Epithelial cell of prostate (primary cell): ENCODE measurements at regions not wholly inside any gene's neighbourhood (a gene's known extent, or its start where the extent isn't known, plus 50 kb on each side); places are given as distances from the start of the nearest gene placed in this dataset.

Experiments used
- DNase-seq: peaks from one replicate; pipeline ENCODE4 v3.0.0-alpha.2; 2011; ENCODE audit warnings: low read depth, low spot score
- H3K27ac ChIP-seq: fragments of 450-650 bp; 2 replicates; pipeline ENCODE4 v1.5.1; 2017; ENCODE audit warnings: mild to moderate bottlenecking

DNA sequence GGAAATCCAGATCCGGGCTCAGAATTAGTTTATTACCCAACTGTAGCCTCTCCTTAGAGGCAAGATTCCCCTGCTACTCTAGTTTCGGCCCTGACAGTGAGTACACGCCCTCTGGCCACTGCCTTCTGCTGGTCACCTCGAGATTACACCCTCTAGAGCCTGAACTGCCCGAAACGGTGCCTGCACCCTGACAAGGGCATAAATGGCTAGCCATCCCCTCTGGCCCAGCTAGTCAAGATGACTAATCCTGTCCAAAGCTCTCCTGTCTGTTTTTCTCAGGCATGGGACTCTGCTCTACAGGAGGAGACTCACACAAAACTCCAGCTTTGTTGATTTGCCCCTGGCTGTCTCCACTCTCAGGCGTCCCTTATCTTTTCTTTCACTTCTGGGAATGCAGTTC, 150.5 kb upstream of the UBE2E2 start:
- no peak overlapping the region for H3K27ac ChIP-seq
- no peak for DNase-seq

DNA sequence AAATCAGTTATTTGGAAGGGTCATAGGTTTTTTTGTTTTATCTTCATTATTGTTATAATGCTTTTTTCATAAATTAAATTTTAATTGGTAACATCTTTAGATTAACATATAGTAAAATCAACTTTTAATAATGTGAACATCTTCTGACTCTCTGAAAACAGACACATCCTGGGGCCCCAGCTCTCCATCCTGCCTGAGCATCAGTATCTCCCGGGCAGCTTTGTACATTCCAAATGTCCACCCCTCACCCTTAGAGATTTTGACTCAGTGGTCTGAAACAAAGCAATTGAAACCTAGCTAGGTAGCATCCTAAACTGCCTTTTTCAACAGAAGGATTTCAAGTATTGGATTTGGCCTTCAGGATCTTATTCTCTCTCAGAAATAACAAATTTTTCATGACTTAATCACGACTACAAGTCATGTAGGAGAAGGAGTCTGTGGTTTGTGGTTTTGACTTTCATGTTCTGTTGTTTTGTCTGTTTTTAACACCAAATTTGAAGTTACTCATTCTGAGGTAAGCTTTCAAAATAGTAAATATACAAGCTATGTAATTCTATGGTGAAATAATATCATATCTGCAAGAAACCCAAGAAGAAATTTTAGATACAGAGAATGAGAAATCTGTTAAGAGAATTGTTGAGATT, 147.3 kb upstream of the UBE2E2 start:
- DNase-seq, result no peak
- no peak overlapping the region for H3K27ac ChIP-seq

DNA sequence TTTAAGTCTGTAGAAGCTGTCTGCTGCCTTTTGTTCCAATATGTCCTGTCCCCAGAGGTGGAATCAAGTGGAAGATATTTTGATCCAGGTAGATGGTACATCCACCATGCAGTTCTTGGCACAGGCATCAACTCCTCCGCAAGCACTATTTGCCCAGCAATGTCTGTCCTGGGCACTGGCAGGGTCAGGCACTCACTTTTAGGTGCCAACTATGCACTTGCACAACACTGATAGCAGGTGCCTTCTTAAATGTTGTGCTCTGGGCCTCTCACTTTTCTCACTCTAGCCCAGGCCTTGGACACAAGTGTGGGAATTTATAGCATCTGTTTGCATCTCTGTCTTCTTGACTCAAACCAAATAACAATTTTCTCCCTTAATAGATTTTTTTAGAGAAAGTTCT, 140.5 kb upstream of the UBE2E2 start:
- H3K27ac ChIP-seq, result no peak overlapping the region
- DNase-seq, result no peak

DNA sequence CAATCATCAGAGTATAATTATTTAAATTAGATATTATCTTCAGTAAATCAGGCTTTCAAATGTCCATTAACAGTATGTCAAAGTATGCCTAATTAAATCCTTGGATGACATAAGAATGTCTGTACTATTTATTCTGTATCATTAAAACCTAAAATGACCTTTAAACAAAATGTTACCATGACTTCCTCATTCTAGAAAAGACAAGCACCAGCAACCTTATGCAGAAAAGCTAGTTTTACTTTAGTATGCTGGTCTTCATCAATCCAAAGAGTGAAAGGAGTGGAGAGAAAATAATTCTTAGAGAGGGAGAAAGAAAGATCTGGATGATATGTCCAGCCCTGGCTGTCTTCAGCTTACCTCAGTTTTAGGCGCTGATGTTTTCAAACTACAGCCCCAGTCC, 140.1 kb upstream of the UBE2E2 start:
- DNase-seq, result no peak
- no peak overlapping the region for H3K27ac ChIP-seq

DNA sequence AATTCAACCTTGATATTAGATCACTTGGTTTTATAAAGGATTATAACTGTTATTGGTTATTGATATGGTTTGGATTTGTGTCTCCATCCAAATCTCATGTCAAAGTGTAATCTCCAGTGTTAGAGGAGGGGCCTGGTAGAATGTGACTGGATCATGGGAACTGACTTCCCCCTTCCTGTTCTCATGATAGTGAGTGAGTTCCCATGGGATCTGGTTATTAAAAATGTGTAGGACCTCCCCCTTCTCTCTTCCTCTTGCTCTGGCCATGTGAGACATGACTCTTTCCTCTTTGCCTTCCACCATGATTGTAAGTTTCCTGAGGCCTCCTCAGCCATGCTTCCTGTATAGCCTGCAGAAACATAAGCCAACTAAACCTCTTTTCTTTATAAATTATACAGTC, 136.0 kb upstream of the UBE2E2 start:
- no peak overlapping the region for H3K27ac ChIP-seq
- DNase-seq, result no peak

DNA sequence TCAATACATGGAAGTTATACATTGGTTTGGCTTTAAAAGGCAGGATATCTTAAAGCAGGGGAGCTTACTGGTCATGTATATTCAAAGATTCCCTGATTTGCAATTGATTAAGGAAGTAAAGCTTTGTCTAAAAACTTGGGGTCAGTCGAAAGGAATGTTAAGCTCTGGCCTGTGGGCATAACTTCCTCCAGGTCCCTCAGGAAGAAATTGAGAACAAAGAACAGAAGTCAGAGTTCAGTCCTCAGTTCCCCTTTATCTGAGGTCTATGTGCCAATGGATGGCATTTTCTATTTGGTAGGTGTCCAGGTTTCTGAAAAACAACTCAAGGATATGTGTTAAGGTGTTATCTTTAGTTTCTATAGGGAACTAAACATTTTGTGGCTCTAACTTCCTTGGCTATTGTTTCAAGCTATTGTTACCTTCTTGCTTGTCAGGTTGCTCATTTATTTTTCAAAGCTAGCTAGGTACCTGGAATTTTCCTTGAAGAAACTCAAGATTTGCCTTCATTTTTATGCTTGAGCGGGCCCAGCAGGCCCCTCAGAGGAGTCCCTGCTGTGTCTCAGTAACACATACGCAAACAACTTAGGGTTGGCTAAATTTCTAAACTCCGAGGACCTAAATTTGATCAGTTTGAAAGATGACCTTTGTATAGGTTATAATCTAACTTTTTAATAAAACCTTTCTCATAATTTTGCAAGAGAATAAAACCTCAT, 135.0 kb upstream of the UBE2E2 start:
- no peak for DNase-seq
- no peak overlapping the region for H3K27ac ChIP-seq

DNA sequence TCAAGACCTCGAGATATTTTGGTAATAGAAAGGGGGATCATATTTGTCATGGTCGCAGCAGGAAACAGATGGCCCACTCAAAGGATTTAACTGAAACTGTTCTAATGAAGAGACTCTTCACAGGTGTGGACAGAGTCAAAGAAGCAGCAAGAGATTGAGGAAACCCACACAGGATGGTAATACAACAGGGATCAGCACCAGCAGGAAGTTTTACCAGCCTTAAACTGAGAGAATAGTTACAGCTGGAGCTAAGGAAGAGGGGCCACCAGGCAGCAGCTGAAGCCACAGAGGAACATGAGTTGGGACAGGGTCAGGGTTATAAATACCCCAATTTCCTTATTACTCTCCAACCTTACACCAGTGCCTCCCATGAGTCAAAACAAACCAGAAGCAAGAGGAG, 131.8 kb upstream of the UBE2E2 start:
- no peak overlapping the region for H3K27ac ChIP-seq
- no peak for DNase-seq

DNA sequence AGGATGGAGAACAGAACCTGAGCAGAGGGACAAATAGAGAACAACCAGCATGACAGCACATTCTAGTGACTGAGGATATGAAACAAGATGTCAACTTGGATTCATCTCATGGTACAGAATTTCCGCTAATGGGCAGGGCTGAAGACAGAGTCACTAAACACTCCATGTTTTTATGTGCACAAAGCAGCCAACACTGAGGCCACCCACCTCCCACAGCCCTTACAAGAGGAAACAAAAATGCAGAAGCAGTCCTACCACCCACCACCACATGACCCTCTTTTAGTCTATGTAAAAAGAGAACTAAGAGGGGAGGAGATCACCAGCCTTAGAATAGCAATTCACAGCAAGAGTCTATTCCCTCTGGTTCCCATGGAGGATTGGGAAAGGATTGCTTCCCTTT, 131.4 kb upstream of the UBE2E2 start:
- no peak for DNase-seq
- no peak overlapping the region for H3K27ac ChIP-seq

DNA sequence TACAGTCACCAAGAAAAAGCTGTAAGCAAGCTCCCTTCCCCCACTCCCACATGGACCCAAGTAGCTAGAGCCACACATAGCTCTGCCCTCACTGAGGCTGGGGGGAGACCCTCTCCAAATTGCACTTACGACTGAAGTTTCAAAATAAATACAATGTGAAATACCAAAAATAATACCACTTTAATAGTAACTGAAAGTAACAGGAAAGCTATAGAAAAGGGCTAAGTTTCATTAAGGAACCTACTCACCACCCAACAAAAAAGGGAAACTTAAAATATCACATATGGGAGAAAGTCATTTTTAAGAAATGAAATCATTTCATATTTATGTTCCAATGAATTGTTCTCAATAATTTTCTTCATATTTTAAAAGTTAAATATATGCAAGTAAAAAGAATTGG, 130.4 kb upstream of the UBE2E2 start:
- H3K27ac ChIP-seq, result no peak overlapping the region
- DNase-seq, result no peak

DNA sequence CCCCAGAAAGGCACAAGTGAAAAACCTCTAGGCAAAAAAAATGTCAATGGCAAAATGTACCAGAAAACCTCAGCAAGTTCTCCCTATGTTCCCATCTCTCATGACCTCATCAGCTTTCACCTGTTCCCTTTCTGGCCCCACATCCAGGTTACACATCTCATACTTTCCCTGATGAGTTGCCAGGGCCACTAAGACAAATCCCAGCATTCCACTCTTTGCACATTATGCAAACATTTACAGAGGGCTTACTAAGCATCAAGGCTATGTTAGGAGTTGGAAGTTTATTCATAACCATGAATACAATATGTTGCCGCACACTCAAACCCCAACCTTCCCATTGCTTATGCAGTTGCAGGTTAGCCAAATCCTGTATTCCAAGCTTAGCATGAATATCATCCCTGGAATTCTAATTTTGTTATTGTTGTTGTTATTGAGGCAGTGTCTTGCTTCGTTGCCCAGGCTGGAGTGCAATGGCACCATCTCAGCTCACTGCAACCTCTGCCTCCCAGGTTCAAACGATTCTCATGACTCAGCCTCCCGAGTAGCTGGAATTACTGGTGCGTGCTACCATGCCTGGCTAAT, 129.3 kb upstream of the UBE2E2 start:
- no peak for DNase-seq
- no peak overlapping the region for H3K27ac ChIP-seq

DNA sequence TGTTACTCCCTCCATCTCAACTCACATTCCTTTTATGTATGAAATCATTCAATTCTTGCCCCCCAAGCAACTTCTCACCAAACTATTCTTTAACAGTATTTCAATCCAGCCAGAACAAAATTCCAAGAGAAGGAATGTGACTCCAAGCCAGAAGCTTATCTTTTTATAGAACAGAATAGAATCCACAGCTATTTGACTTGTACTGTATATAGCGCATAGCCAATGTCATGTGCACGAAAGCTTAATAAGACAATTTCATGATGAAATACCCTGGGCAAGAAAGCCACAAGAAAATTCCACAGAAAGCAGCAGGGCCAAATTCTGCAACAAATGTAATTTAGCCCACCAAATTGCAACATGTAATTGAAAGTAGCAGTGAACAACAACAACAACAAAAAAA, 127.6 kb upstream of the UBE2E2 start:
- no peak for DNase-seq
- no peak overlapping the region for H3K27ac ChIP-seq

DNA sequence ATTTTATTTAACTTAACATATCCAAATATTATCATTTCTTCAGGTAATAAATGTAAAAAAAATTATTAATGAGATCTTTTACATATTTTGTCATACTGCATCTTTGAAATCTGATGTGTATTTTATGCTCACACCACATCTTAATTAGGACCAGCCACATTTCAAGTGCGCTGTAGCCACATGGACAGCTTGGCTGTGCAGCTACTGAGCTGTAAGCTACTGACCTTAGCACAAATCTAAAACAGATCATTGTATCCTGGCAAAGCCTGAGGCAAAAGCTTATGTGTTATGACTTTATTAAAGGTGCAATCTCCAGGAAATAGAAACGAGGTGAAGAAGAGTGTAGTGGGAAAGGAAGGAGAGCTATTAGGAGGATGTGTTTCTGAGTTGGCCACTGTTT, 126.7 kb upstream of the UBE2E2 start:
- no peak for DNase-seq
- H3K27ac ChIP-seq, result no peak overlapping the region

DNA sequence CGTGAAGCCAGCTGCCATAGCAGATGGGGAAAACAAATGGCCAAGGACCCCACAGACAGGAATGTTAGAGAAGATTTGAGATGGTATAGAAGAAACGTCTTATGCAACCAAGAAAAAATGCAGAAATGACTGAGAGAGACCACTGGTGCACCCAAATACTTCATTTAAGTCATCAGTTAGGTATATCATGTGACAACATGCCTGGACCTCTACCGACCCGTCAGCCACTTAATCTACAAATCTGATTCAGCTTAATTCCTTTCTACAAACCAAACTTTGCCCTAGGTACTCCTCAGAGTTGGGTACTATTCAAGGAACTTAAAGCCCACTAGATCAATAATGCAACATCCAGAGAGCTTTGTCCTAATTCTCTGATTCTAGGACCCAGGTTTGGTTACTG, 126.0 kb upstream of the UBE2E2 start:
- no peak for DNase-seq
- H3K27ac ChIP-seq, result no peak overlapping the region

DNA sequence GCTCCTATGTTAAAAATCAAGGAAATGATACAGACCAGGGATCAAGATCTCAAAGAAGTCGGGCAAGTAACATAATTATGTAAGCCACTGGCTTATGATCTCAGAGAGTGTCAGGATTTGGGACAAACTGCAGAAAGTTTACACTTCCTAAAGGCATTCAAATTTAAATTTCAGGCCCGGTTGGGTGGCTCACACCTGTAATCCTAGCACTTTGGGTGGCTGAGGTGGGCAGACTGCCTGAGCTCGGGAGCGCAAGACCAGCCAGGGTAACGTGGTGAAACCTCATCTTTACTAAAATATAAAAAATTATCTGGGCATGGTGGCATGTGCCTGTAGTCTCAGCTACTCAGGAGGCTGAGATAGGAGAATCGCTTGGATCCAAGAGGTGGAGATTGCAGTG, 124.4 kb upstream of the UBE2E2 start:
- no peak overlapping the region for H3K27ac ChIP-seq
- DNase-seq, result no peak

DNA sequence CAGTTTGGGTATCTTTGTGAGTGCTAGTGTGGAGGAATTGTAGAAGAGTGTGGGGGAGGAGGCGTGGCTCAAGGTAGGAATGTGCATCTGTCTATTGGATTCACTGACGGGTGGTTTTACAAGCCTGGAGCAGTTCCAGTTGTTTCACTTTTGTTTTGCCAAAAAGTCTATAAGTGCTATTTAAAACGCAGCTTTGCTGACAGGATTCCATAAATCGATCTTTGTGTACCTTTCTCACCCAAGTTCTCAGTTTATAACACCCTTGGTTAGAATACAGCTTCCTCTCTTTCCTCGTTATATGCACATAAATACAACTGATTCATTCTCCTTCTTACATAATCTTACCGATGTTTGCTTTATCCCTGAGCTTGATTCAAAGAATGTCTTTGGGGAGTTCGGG, 123.2 kb upstream of the UBE2E2 start:
- H3K27ac ChIP-seq, result no peak overlapping the region
- DNase-seq, result no peak

DNA sequence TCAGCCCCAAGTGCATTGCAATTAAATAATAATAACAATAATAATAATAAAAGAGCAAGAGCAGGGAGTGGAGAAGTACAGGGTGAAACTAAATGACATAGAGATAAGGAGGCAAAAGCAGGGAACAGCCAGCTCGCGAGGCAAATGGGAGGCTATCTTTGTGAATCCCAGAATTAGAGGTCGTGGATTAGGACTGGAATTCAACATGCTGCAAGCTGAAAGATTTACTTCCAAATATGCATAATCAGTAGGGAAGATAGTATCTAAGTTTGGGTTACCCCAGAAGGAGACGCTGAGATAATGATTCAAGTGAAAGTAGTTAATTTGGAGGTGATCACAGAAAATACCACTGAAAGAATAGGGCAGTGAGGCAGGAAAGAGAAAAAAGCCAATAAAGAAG, 119.4 kb upstream of the UBE2E2 start:
- DNase-seq, result no peak
- no peak overlapping the region for H3K27ac ChIP-seq

DNA sequence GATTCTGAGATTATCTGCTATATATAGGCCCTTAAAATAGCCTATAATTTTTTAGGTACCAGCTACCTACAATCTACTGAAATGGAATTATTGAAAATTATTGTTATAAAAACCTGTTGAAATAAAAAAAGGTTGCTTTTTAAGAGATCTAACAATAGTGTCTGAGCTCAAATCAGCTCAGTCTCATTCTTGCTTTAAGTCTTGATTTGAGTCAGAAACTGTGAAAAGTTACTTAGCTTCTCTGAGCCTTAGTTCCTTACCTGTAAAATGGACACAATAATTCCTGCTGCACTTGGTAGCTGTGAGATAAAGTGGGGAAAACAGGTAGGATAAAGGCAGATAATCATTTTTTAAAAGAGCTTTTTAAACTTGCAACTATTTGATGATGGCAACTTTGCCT, 118.8 kb upstream of the UBE2E2 start:
- H3K27ac ChIP-seq, result no peak overlapping the region
- no peak for DNase-seq

DNA sequence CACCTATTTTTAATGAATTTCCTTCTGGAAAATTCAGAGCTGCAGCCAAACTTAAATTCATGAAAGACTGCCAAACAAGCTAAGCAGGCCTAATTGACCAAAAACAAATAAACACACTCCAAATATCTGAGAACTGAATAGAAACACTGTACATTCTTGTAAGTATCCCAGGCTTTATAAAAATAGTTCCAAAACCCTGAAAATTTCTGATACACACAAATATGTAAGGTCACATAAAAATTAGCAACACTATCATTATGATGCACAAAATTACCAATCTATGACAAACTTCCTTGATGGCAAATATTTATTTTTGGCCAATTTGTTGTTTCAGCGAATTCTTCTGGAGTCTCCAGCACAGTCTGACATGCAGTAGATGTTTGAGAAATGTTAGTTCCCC, 117.9 kb upstream of the UBE2E2 start:
- no peak for DNase-seq
- H3K27ac ChIP-seq, result no peak overlapping the region

DNA sequence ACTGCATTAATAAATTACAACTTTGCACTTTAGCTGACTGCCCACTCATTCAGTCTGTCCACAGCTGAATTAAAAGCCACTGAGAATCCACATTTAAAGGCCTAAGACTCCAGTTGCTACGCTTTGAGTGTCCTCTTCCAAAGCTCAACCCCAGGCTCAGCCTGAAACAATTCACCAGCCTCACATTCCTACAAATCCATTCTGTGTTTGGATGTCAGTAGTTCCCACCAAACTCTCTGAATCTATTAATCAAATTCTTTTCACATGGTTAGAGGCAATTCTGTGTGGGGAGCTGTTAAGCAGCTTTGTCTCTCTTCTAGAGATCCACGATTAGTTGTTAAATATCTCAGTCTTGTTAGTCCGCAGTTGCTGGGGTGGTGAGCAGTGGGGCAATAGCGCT, 116.8 kb upstream of the UBE2E2 start:
- DNase-seq, result no peak
- H3K27ac ChIP-seq, result no peak overlapping the region

DNA sequence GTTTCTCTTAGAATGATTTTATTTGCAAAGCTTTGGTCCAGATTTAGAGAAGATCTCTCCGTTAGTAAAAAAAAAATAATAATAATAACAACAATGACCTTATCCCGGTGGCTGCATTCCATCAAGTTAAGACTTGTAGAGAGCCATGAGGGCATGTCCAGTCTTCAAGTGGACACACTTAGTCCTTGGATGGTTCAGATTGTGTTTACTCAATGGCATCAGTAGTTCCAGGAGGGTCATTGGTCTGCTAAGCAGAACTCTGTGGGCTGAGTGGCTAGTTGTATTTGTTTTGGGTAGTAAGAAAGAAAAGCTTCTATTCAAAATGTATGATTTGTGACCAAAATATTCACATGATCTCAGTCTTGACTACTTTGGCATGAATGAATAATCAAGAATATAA, 116.3 kb upstream of the UBE2E2 start:
- DNase-seq, result no peak
- H3K27ac ChIP-seq, result no peak overlapping the region

DNA sequence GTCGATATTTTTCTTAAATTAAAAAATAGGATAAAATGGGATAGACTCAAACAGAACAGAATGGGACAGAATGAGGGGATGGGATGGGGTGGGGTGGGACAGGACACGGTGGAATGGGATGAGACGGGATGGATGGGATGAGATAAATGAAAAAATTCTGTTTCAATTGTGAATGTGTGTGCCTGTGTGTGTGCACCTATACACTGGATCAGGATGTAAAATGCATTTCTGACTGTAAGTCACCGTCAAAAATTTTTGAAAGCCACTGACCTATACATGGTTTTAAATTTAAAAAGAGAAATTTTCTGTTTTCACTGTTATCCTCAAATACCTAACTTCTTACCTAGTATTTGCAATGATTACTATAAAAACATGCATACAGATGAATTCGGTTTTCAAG, 108.7 kb upstream of the UBE2E2 start:
- no peak for DNase-seq
- no peak overlapping the region for H3K27ac ChIP-seq

DNA sequence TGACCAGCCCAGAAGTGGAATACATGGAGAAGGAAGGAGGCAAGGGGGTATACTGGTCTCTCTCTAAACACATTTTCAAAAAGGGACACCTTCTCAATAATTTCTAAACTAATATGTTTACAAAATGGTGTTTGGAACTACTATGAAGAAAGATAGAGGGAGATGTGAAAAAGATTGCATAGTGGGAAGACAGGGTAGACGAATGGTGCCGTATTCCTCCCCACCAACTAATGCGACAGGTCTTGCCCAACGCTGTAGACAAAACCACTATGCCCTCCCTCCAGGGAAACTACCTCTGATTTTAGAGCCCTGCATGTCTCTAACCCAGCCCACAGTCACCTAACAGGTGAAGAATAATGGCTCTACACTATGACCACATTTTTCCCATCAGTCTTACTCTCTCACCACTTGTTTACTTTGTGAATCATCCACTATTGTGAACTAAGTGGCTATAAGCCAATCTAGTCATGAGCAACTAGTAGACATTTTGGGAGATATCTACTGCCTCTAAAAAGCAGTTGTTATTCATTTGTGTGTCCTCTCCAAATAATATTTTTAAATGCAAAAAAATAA, 108.2 kb upstream of the UBE2E2 start:
- DNase-seq, result peak; percentile 75
- no peak overlapping the region for H3K27ac ChIP-seq
